NCI-H2171 (cell line): ENCODE measurements at regions not wholly inside any gene's neighbourhood (a gene's known extent, or its start where the extent isn't known, plus 50 kb on each side); places are given as distances from the start of the nearest gene placed in this dataset.
A peak's percentile ranks its signal among the peaks of the same experiment; 100 is the strongest.

ENCODE experiments used
- DNase-seq: peaks from one replicate; lab custom pipeline; 2025; lab: John Stamatoyannopoulos, UW

- DNase-seq: no peak
Observed at GRCh38 chr10:27451054-27451453, 53.0 kb upstream of the RAB18 start.

- no peak for DNase-seq
Observed at GRCh38 chr10:27450225-27450624, 53.9 kb upstream of the RAB18 start.

- DNase-seq: no peak
Observed at GRCh38 chr10:27449571-27449970, 54.5 kb upstream of the RAB18 start.

GRCh38 chr10:27448921-27449320, 55.2 kb upstream of the RAB18 start:
- no peak for DNase-seq

GRCh38 chr10:27447540-27447939, 56.6 kb upstream of the RAB18 start:
- no peak for DNase-seq

- peak; percentile 1 for DNase-seq
Observed at GRCh38 chr10:27446091-27446918, 57.8 kb upstream of the RAB18 start.

GRCh38 chr10:27445070-27445469, 59.0 kb upstream of the RAB18 start:
- no peak for DNase-seq

- no peak for DNase-seq
Observed at GRCh38 chr10:27440478-27440877, 63.6 kb upstream of the RAB18 start.

GRCh38 chr10:27440021-27440420, 64.1 kb upstream of the RAB18 start:
- no peak for DNase-seq

- DNase-seq: no peak
Observed at GRCh38 chr10:27439101-27439500, 65.0 kb upstream of the RAB18 start.

GRCh38 chr10:27437775-27438174, 66.3 kb upstream of the RAB18 start:
- no peak for DNase-seq

GRCh38 chr10:27436710-27437109, 67.4 kb upstream of the RAB18 start:
- no peak for DNase-seq

GRCh38 chr10:27433976-27434375, 70.1 kb upstream of the RAB18 start:
- no peak for DNase-seq

- no peak for DNase-seq
Observed at GRCh38 chr10:27426948-27427467, 77.1 kb upstream of the RAB18 start.

- DNase-seq: no peak
Observed at GRCh38 chr10:27413831-27414348, 90.2 kb upstream of the RAB18 start.

GRCh38 chr10:27413387-27413786, 90.7 kb upstream of the RAB18 start:
- DNase-seq: no peak

GRCh38 chr10:27410153-27410552, 94.0 kb upstream of the RAB18 start:
- DNase-seq: no peak

GRCh38 chr10:27407271-27407670, 96.8 kb upstream of the RAB18 start:
- DNase-seq: no peak

- DNase-seq: no peak
Observed at GRCh38 chr10:27399871-27400270, 104.2 kb upstream of the RAB18 start.

- no peak for DNase-seq
Observed at GRCh38 chr10:27393961-27394360, 110.1 kb upstream of the RAB18 start.

GRCh38 chr10:27392606-27393005, 111.5 kb upstream of the RAB18 start:
- DNase-seq: no peak

GRCh38 chr10:27391916-27392315, 112.2 kb upstream of the RAB18 start:
- DNase-seq: no peak

- DNase-seq: no peak
Observed at GRCh38 chr10:27391325-27391724, 112.8 kb upstream of the RAB18 start.

GRCh38 chr10:27390681-27391080, 113.4 kb upstream of the RAB18 start:
- DNase-seq: no peak
